ENCODE measurements at regions not wholly inside any gene's neighbourhood (a gene's known extent, or its start where the extent isn't known, plus 50 kb on each side); places are given as distances from the start of the nearest gene placed in this dataset.

- no peak for TF ChIP-seq CTCF (IDR thresholded peaks at IDR 0.05)
- TF ChIP-seq POLR2A (IDR thresholded peaks at IDR 0.05): no peak
Observed at GRCh38 chr12:33945438-33945784, 76.9 kb upstream of the ALG10 start.
